HEK293T (cell line): ENCODE measurements at regions not wholly inside any gene's neighbourhood (a gene's known extent, or its start where the extent isn't known, plus 50 kb on each side); places are given as distances from the start of the nearest gene placed in this dataset.

Source experiments
- BHLHE40 ChIP-seq: fragments of 450-650 bp; IDR thresholded peaks from 2 replicates; pipeline ENCODE4 v1.6.1; 2016; ENCODE audit warnings: mild to moderate bottlenecking, moderate library complexity, borderline replicate concordance
- ELF4 ChIP-seq: fragments of 450-650 bp; IDR thresholded peaks from 2 replicates; pipeline ENCODE4 v1.6.1; 2017; ENCODE audit warnings: antibody characterized with exemption
- SP1 ChIP-seq: fragments of 450-650 bp; IDR thresholded peaks from 2 replicates; pipeline ENCODE4 v1.6.1; 2017
- ZNF384 ChIP-seq: fragments of 450-650 bp; IDR thresholded peaks from 2 replicates; pipeline ENCODE4 v1.6.1; 2016

DNA sequence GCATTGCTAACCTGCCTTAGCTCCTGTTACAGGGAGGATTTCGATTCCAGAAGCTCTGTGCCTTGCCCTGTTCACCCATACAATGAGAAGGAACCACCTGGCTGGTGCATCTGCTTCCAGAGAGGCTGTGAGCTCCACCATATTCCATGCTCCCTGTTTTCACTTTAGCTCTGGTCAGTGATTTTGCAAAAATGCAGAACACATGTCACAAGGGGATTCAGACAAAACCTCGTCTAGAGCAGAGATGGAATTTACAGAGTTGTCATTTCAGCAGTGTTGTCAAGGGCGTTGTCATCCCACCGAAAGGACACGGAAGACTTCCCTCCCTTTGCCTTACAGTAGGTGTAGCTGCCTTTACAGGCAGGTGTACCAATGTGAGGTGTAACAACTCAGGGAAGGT lies 223.0 kb upstream of the ARID1B start:
- TF ChIP-seq ELF4 (no peak), BHLHE40 (no peak), SP1 (no peak), ZNF384 (no peak)
